ENCODE measurements at regions not wholly inside any gene's neighbourhood (a gene's known extent, or its start where the extent isn't known, plus 50 kb on each side); places are given as distances from the start of the nearest gene placed in this dataset.

- POLR2A ChIA-PET: no interaction called here
- Mint-ChIP-seq H3K27me3 (peaks cover 0 to 4% (median 0%) of the 10 kb centered on the region in 5 donors), H3K4me3 (no peak overlapping the region), H3K9me3 (no peaks in the 10 kb centered on the region), H3K36me3 (no peaks in the 10 kb centered on the region), H3K27ac (no peak overlapping the region), H3K4me1 (peaks cover 0 to 2% (median 0%) of the 10 kb centered on the region in 7 donors)
- Histone ChIP-seq H3K9me3 (ENCODE audit: control insufficient read depth in 2 of 3, low read length in 3 of 3) (no peaks in the 10 kb centered on the region), H3K27ac (ENCODE audit: low read depth, low read length) (no peak overlapping the region), H3K36me3 (ENCODE audit: control insufficient read depth in 2 of 3, insufficient read depth in 3 of 3, low read length in 3 of 3) (no peaks in the 10 kb centered on the region), H3K27me3 (ENCODE audit: control insufficient read depth in 2 of 2, insufficient read depth in 2 of 2, low read length in 2 of 2) (no peaks in the 10 kb centered on the region), H3K4me1 (ENCODE audit: control insufficient read depth in 2 of 2, insufficient read depth in 2 of 2, low read length in 2 of 2) (no peaks in the 10 kb centered on the region), H3K4me3 (ENCODE audit: low read length) (no peak overlapping the region)
- CTCF ChIA-PET: no interaction called here
- ATAC-seq: no peak
- DNase-seq: no peak
- intact Hi-C loops (cut with micrococcal nuclease): no loop called here
Measured at GRCh38 chr10:29947701-29948060, 111.7 kb downstream of the JCAD start.

GRCh38 chr10:29946953-29947700 is 112.3 kb downstream of the JCAD start:
- Mint-ChIP-seq H3K4me3 (no peak overlapping the region), H3K27me3 (peaks cover 0 to 5% (median 4%) of the 10 kb centered on the region in 5 donors), H3K27ac (no peak overlapping the region), H3K9me3 (no peaks in the 10 kb centered on the region), H3K36me3 (no peaks in the 10 kb centered on the region), H3K4me1 (peaks cover 0 to 2% (median 0%) of the 10 kb centered on the region in 7 donors)
- POLR2A ChIA-PET: no interaction called here
- H3K4me3 ChIP-seq (ENCODE audit: low read length): no peak overlapping the region
- intact Hi-C loops (cut with micrococcal nuclease): no loop called here
- CTCF ChIA-PET: no interaction called here
- no peaks in the 10 kb centered on the region for H3K9me3 ChIP-seq (ENCODE audit: control insufficient read depth in 2 of 3, low read length in 3 of 3)
- H3K36me3 ChIP-seq (ENCODE audit: control insufficient read depth in 2 of 3, insufficient read depth in 3 of 3, low read length in 3 of 3): no peaks in the 10 kb centered on the region
- DNase-seq (no peak), ATAC-seq (no peak)
- no peak overlapping the region for H3K27ac ChIP-seq (ENCODE audit: low read depth, low read length)
- no peaks in the 10 kb centered on the region for H3K27me3 ChIP-seq (ENCODE audit: control insufficient read depth in 2 of 2, insufficient read depth in 2 of 2, low read length in 2 of 2)
- H3K4me1 ChIP-seq (ENCODE audit: control insufficient read depth in 2 of 2, insufficient read depth in 2 of 2, low read length in 2 of 2): no peaks in the 10 kb centered on the region

GRCh38 chr10:29946614-29946952 is 112.8 kb downstream of the JCAD start:
- Histone ChIP-seq H3K9me3 (ENCODE audit: control insufficient read depth in 2 of 3, low read length in 3 of 3) (no peaks in the 10 kb centered on the region), H3K27me3 (ENCODE audit: control insufficient read depth in 2 of 2, insufficient read depth in 2 of 2, low read length in 2 of 2) (no peaks in the 10 kb centered on the region), H3K36me3 (ENCODE audit: control insufficient read depth in 2 of 3, insufficient read depth in 3 of 3, low read length in 3 of 3) (no peaks in the 10 kb centered on the region), H3K4me1 (ENCODE audit: control insufficient read depth in 2 of 2, insufficient read depth in 2 of 2, low read length in 2 of 2) (no peaks in the 10 kb centered on the region), H3K4me3 (ENCODE audit: low read length) (no peak overlapping the region), H3K27ac (ENCODE audit: low read depth, low read length) (no peak overlapping the region)
- DNase-seq (no peak), ATAC-seq (no peak)
- Mint-ChIP-seq H3K9me3 (no peaks in the 10 kb centered on the region), H3K27me3 (peaks cover 0 to 9% (median 4%) of the 10 kb centered on the region in 5 donors), H3K36me3 (no peaks in the 10 kb centered on the region), H3K4me3 (no peak overlapping the region), H3K4me1 (peaks cover 0 to 3% (median 0%) of the 10 kb centered on the region in 7 donors), H3K27ac (no peak overlapping the region)
- intact Hi-C loops (cut with micrococcal nuclease): no loop called here
- POLR2A ChIA-PET: no interaction called here
- CTCF ChIA-PET: no interaction called here

- no peaks in the 10 kb centered on the region for H3K27me3 ChIP-seq (ENCODE audit: control insufficient read depth in 2 of 2, insufficient read depth in 2 of 2, low read length in 2 of 2)
- no peak overlapping the region for H3K4me3 Mint-ChIP-seq
- peaks cover 0 to 11% (median 2%) of the 10 kb centered on the region in 11 donors for H3K9me3 Mint-ChIP-seq
- no peaks in the 10 kb centered on the region for H3K36me3 Mint-ChIP-seq
- ATAC-seq (no peak), DNase-seq (no peak)
- peaks cover 0 to 3% (median 0%) of the 10 kb centered on the region in 7 donors for H3K4me1 Mint-ChIP-seq
- no peaks in the 10 kb centered on the region for H3K9me3 ChIP-seq (ENCODE audit: control insufficient read depth in 2 of 3, low read length in 3 of 3)
- H3K27me3 Mint-ChIP-seq: peaks cover 8 to 24% (median 16%) of the 10 kb centered on the region in 5 donors
- CTCF ChIA-PET: no interaction called here
- H3K27ac Mint-ChIP-seq: no peak overlapping the region
- intact Hi-C loops (cut with micrococcal nuclease): no loop called here
- no peak overlapping the region for H3K4me3 ChIP-seq (ENCODE audit: low read length)
- POLR2A ChIA-PET: no interaction called here
- H3K36me3 ChIP-seq (ENCODE audit: control insufficient read depth in 2 of 3, insufficient read depth in 3 of 3, low read length in 3 of 3): no peaks in the 10 kb centered on the region
- H3K27ac ChIP-seq (ENCODE audit: low read depth, low read length): no peak overlapping the region
- H3K4me1 ChIP-seq (ENCODE audit: control insufficient read depth in 2 of 2, insufficient read depth in 2 of 2, low read length in 2 of 2): no peaks in the 10 kb centered on the region
Measured at GRCh38 chr10:29941476-29941875, 117.9 kb downstream of the JCAD start.

GRCh38 chr10:29932991-29933390 is 126.4 kb downstream of the JCAD start:
- H3K4me1 ChIP-seq (ENCODE audit: control insufficient read depth in 2 of 2, insufficient read depth in 2 of 2, low read length in 2 of 2): no peaks in the 10 kb centered on the region
- ATAC-seq (no peak), DNase-seq (no peak)
- peaks cover 7 to 34% (median 13%) of the 10 kb centered on the region in 5 donors for H3K27me3 Mint-ChIP-seq
- H3K36me3 ChIP-seq (ENCODE audit: control insufficient read depth in 2 of 3, insufficient read depth in 3 of 3, low read length in 3 of 3): no peaks in the 10 kb centered on the region
- H3K4me3 ChIP-seq (ENCODE audit: low read length): no peak overlapping the region
- H3K27ac Mint-ChIP-seq: no peak overlapping the region
- POLR2A ChIA-PET: no interaction called here
- no peaks in the 10 kb centered on the region for H3K9me3 ChIP-seq (ENCODE audit: control insufficient read depth in 2 of 3, low read length in 3 of 3)
- H3K9me3 Mint-ChIP-seq: peaks cover 0 to 24% (median 8%) of the 10 kb centered on the region in 11 donors
- H3K36me3 Mint-ChIP-seq: peaks cover 0 to 6% (median 0%) of the 10 kb centered on the region in 5 donors
- no peaks in the 10 kb centered on the region for H3K27me3 ChIP-seq (ENCODE audit: control insufficient read depth in 2 of 2, insufficient read depth in 2 of 2, low read length in 2 of 2)
- H3K27ac ChIP-seq (ENCODE audit: low read depth, low read length): no peak overlapping the region
- no peak overlapping the region for H3K4me3 Mint-ChIP-seq
- H3K4me1 Mint-ChIP-seq: no peaks in the 10 kb centered on the region
- intact Hi-C loops (cut with micrococcal nuclease): no loop called here
- CTCF ChIA-PET: no interaction called here

GRCh38 chr10:29931833-29932232 is 127.6 kb downstream of the JCAD start:
- no peak for DNase-seq
- Histone ChIP-seq H3K36me3 (ENCODE audit: control insufficient read depth in 2 of 3, insufficient read depth in 3 of 3, low read length in 3 of 3) (no peaks in the 10 kb centered on the region), H3K4me3 (ENCODE audit: low read length) (no peak overlapping the region), H3K4me1 (ENCODE audit: control insufficient read depth in 2 of 2, insufficient read depth in 2 of 2, low read length in 2 of 2) (no peaks in the 10 kb centered on the region), H3K27ac (ENCODE audit: low read depth, low read length) (no peak overlapping the region), H3K9me3 (ENCODE audit: control insufficient read depth in 2 of 3, low read length in 3 of 3) (no peaks in the 10 kb centered on the region), H3K27me3 (ENCODE audit: control insufficient read depth in 2 of 2, insufficient read depth in 2 of 2, low read length in 2 of 2) (no peaks in the 10 kb centered on the region)
- Mint-ChIP-seq H3K36me3 (peaks cover 0 to 10% (median 2%) of the 10 kb centered on the region in 5 donors), H3K9me3 (peaks cover 0 to 33% (median 12%) of the 10 kb centered on the region in 11 donors), H3K4me3 (no peak overlapping the region), H3K4me1 (no peaks in the 10 kb centered on the region), H3K27ac (no peak overlapping the region), H3K27me3 (peaks cover 0 to 27% (median 7%) of the 10 kb centered on the region in 5 donors)
- ATAC-seq: no peak
- ChIA-PET CTCF (no interaction called here), POLR2A (no interaction called here)
- intact Hi-C loops (cut with micrococcal nuclease): no loop called here

- peaks cover 0 to 18% (median 7%) of the 10 kb centered on the region in 5 donors for H3K36me3 Mint-ChIP-seq
- H3K4me3 ChIP-seq (ENCODE audit: low read length): no peak overlapping the region
- no peaks in the 10 kb centered on the region for H3K36me3 ChIP-seq (ENCODE audit: control insufficient read depth in 2 of 3, insufficient read depth in 3 of 3, low read length in 3 of 3)
- H3K9me3 ChIP-seq (ENCODE audit: control insufficient read depth in 2 of 3, low read length in 3 of 3): no peaks in the 10 kb centered on the region
- no peak overlapping the region for H3K4me3 Mint-ChIP-seq
- no peaks in the 10 kb centered on the region for H3K4me1 ChIP-seq (ENCODE audit: control insufficient read depth in 2 of 2, insufficient read depth in 2 of 2, low read length in 2 of 2)
- ATAC-seq (no peak), DNase-seq (no peak)
- H3K27me3 Mint-ChIP-seq: peaks cover 0 to 26% (median 3%) of the 10 kb centered on the region in 5 donors
- H3K9me3 Mint-ChIP-seq: peaks cover 5 to 56% (median 21%) of the 10 kb centered on the region in 11 donors
- H3K4me1 Mint-ChIP-seq: peaks cover 0 to 9% (median 0%) of the 10 kb centered on the region in 7 donors
- H3K27ac ChIP-seq (ENCODE audit: low read depth, low read length): no peak overlapping the region
- intact Hi-C loops (cut with micrococcal nuclease): no loop called here
- ChIA-PET POLR2A (no interaction called here), CTCF (no interaction called here)
- H3K27ac Mint-ChIP-seq: no peak overlapping the region
- no peaks in the 10 kb centered on the region for H3K27me3 ChIP-seq (ENCODE audit: control insufficient read depth in 2 of 2, insufficient read depth in 2 of 2, low read length in 2 of 2)
Measured at GRCh38 chr10:29929006-29929405, 130.4 kb downstream of the JCAD start.
